ENCODE measurements at regions not wholly inside any gene's neighbourhood (a gene's known extent, or its start where the extent isn't known, plus 50 kb on each side); places are given as distances from the start of the nearest gene placed in this dataset.

- Histone ChIP-seq H3K27me3 (no peaks in the 10 kb centered on the region), H3K4me1 (peaks cover 35% of the 10 kb centered on the region), H3K4me3 (no peak overlapping the region), H3K27ac (no peak overlapping the region), H3K36me3 (replicated peaks in 1 of 2; ENCODE audit: insufficient read depth in 1 of 2, low read depth in 2 of 2) (no peaks in the 10 kb centered on the region), H3K9me3 (no peaks in the 10 kb centered on the region)
- TF ChIP-seq, protein P1, sequence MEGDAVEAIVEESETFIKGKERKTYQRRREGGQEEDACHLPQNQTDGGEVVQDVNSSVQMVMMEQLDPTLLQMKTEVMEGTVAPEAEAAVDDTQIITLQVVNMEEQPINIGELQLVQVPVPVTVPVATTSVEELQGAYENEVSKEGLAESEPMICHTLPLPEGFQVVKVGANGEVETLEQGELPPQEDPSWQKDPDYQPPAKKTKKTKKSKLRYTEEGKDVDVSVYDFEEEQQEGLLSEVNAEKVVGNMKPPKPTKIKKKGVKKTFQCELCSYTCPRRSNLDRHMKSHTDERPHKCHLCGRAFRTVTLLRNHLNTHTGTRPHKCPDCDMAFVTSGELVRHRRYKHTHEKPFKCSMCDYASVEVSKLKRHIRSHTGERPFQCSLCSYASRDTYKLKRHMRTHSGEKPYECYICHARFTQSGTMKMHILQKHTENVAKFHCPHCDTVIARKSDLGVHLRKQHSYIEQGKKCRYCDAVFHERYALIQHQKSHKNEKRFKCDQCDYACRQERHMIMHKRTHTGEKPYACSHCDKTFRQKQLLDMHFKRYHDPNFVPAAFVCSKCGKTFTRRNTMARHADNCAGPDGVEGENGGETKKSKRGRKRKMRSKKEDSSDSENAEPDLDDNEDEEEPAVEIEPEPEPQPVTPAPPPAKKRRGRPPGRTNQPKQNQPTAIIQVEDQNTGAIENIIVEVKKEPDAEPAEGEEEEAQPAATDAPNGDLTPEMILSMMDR (IDR thresholded peaks at IDR 0.05) = no peak
- no peak for TF ChIP-seq POLR2A (IDR thresholded peaks at IDR 0.05)
- no peak for DNase-seq
- no peak for ATAC-seq
- 35 to 38% methylated on average over 11 of the region's 11 CpGs for WGBS, 2 donors
- intact Hi-C loops (cut with DNase I) = no loop called here
These were observed 457.2 kb upstream of the CADM1 start for GRCh38 chr11:115961159-115962003.

GRCh38 chr11:115959081-115959486 is 454.9 kb upstream of the CADM1 start:
- Histone ChIP-seq H3K4me1 (peaks cover 24% of the 10 kb centered on the region), H3K4me3 (no peak overlapping the region), H3K27ac (no peak overlapping the region), H3K9me3 (no peaks in the 10 kb centered on the region), H3K36me3 (replicated peaks in 1 of 2; ENCODE audit: insufficient read depth in 1 of 2, low read depth in 2 of 2) (no peaks in the 10 kb centered on the region), H3K27me3 (no peaks in the 10 kb centered on the region)
- ATAC-seq = peak; percentile 47
- peak in 1 of 4 donors; percentile 20 for DNase-seq
- intact Hi-C loops (cut with DNase I) = no loop called here
- 13 to 18% methylated on average over 23 of the region's 23 CpGs for WGBS, 2 donors
- TF ChIP-seq POLR2A (IDR thresholded peaks at IDR 0.05) = no peak
- TF ChIP-seq, protein P1 (IDR thresholded peaks at IDR 0.05) = no peak

- H3K4me3 ChIP-seq = no peak overlapping the region
- DNase-seq = no peak
- no peak for TF ChIP-seq POLR2A (IDR thresholded peaks at IDR 0.05)
- TF ChIP-seq, protein P1 (IDR thresholded peaks at IDR 0.05) = no peak
- no peak overlapping the region for H3K27ac ChIP-seq
- H3K27me3 ChIP-seq = no peaks in the 10 kb centered on the region
- intact Hi-C loops (cut with DNase I) = no loop called here
- H3K36me3 ChIP-seq (replicated peaks in 1 of 2; ENCODE audit: insufficient read depth in 1 of 2, low read depth in 2 of 2) = no peaks in the 10 kb centered on the region
- H3K9me3 ChIP-seq = no peaks in the 10 kb centered on the region
- ATAC-seq = no peak
- 75 to 78% methylated on average over 18 to 20 of the region's 20 CpGs for WGBS, 2 donors
- H3K4me1 ChIP-seq = peaks cover 21% of the 10 kb centered on the region
These were observed 454.1 kb upstream of the CADM1 start for GRCh38 chr11:115958089-115959000.

- no peak for DNase-seq
- ATAC-seq = no peak
- Histone ChIP-seq H3K36me3 (replicated peaks in 1 of 2; ENCODE audit: insufficient read depth in 1 of 2, low read depth in 2 of 2) (no peaks in the 10 kb centered on the region), H3K4me3 (no peak overlapping the region), H3K4me1 (peaks cover 14% of the 10 kb centered on the region), H3K9me3 (no peaks in the 10 kb centered on the region), H3K27me3 (no peaks in the 10 kb centered on the region), H3K27ac (no peak overlapping the region)
- intact Hi-C loops (cut with DNase I) = no loop called here
- no peak for TF ChIP-seq POLR2A (IDR thresholded peaks at IDR 0.05)
- 76 to 83% methylated on average over 2 of the region's 2 CpGs for WGBS, 2 donors
These were observed 451.6 kb upstream of the CADM1 start for GRCh38 chr11:115955803-115956202.

DNA sequence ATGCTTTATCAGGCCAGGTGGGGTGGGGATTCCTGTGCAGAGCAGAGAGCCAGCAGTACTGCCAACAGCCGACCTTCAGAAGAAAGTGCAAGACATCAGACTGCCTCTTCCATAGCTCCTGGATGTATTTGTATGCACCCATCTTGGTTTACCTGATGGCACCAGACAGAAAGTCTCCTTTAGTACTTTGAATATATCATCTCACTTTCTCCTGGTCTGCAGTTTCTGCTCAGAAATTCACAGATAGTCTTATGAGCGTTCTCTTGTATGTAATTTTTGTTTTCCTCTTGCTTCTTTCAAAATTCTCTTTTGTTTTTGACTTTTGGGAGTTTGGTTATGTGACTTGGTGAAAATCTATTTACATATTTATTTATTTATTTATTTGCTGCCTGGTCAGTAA is 446.4 kb upstream of the CADM1 start:
- 73 to 82% methylated on average over 2 of the region's 2 CpGs for WGBS, 2 donors
- no peaks in the 10 kb centered on the region for H3K27me3 ChIP-seq
- DNase-seq = no peak
- intact Hi-C loops (cut with DNase I) = no loop called here
- no peak overlapping the region for H3K27ac ChIP-seq
- H3K36me3 ChIP-seq (replicated peaks in 1 of 2; ENCODE audit: insufficient read depth in 1 of 2, low read depth in 2 of 2) = no peaks in the 10 kb centered on the region
- no peaks in the 10 kb centered on the region for H3K4me1 ChIP-seq
- H3K4me3 ChIP-seq = no peak overlapping the region
- peaks cover 0 to 7% (median 0%) of the 10 kb centered on the region in 3 donors for H3K9me3 ChIP-seq
- TF ChIP-seq POLR2A (IDR thresholded peaks at IDR 0.05) = no peak
- TF ChIP-seq, protein P1 (IDR thresholded peaks at IDR 0.05) = no peak
- no peak for ATAC-seq
